H9 (cell line): ENCODE measurements at regions not wholly inside any gene's neighbourhood (a gene's known extent, or its start where the extent isn't known, plus 50 kb on each side); places are given as distances from the start of the nearest gene placed in this dataset.

Experiments used
- DNase-seq: peaks from one replicate; pipeline ENCODE4 v3.0.0-alpha.2; 2017
- H2AFZ ChIP-seq: one replicate; pipeline ENCODE4 v1.6.1; 2013; ENCODE audit warnings: mild to moderate bottlenecking, low read length, control low read depth, moderate library complexity
- H2AK5ac ChIP-seq: 2 replicates; pipeline ENCODE4 v1.6.1; 2013; ENCODE audit warnings: low read length, control low read depth, mixed read lengths; ENCODE audit not compliant: insufficient read length
- H2BK120ac ChIP-seq: one replicate; pipeline ENCODE4 v1.6.1; 2013; ENCODE audit warnings: low read depth, mild to moderate bottlenecking, low read length, control low read depth, inconsistent platforms; ENCODE audit not compliant: poor library complexity, severe bottlenecking
- H2BK12ac ChIP-seq: 2 replicates; pipeline ENCODE4 v1.6.1; 2013; ENCODE audit warnings: low read length, control low read depth, mixed read lengths, low read depth; ENCODE audit not compliant: insufficient read length
- H2BK15ac ChIP-seq: 2 replicates; pipeline ENCODE4 v1.6.1; 2013; ENCODE audit warnings: low read depth, low read length, control low read depth
- H2BK20ac ChIP-seq: one replicate; pipeline ENCODE4 v1.6.1; 2013; ENCODE audit warnings: low read depth, mild to moderate bottlenecking, low read length, control low read depth, inconsistent platforms; ENCODE audit not compliant: poor library complexity, severe bottlenecking
- H2BK5ac ChIP-seq: 2 replicates; pipeline ENCODE4 v1.6.1; 2013; ENCODE audit warnings: low read length, control low read depth, mixed read lengths; ENCODE audit not compliant: insufficient read length
- H3K14ac ChIP-seq: 2 replicates; pipeline ENCODE4 v1.6.1; 2013; ENCODE audit warnings: low read length, control low read depth; ENCODE audit not compliant: insufficient read depth
- H3K18ac ChIP-seq: 2 replicates; pipeline ENCODE4 v1.6.1; 2013; ENCODE audit warnings: low read depth, mild to moderate bottlenecking, mixed read lengths, low read length, control low read depth; ENCODE audit not compliant: insufficient read length
- H3K23ac ChIP-seq: 2 replicates; pipeline ENCODE4 v1.6.1; 2013; ENCODE audit warnings: low read length, control low read depth, mixed read lengths, low read depth; ENCODE audit not compliant: insufficient read length
- H3K23me2 ChIP-seq: 2 replicates; pipeline ENCODE4 v1.6.1; 2013; ENCODE audit warnings: low read depth, mild to moderate bottlenecking, mixed read lengths, low read length, control low read depth; ENCODE audit not compliant: insufficient read length, poor library complexity, severe bottlenecking
- H3K27ac ChIP-seq: 2 replicates; pipeline ENCODE4 v1.5.1; 2013; ENCODE audit warnings: low read length, control low read depth, mixed read lengths, low read depth; ENCODE audit not compliant: insufficient read length
- H3K27me3 ChIP-seq: 2 replicates; pipeline ENCODE4 v1.6.1; 2013; ENCODE audit warnings: low read length, control low read depth, inconsistent platforms; ENCODE audit not compliant: insufficient read depth
- H3K4ac ChIP-seq: 2 replicates; pipeline ENCODE4 v1.6.1; 2013; ENCODE audit warnings: low read depth, mild to moderate bottlenecking, control low read depth, inconsistent platforms, low read length, moderate library complexity
- H3K4me1 ChIP-seq: 2 replicates; pipeline ENCODE4 v1.6.1; 2013; ENCODE audit warnings: low read length, control low read depth, inconsistent platforms; ENCODE audit not compliant: insufficient read depth
- H3K4me2 ChIP-seq: 2 replicates; pipeline ENCODE4 v1.6.1; 2013; ENCODE audit warnings: low read length, control low read depth, mixed read lengths; ENCODE audit not compliant: insufficient read length, insufficient read depth
- H3K56ac ChIP-seq: 2 replicates; pipeline ENCODE4 v1.6.1; 2013; ENCODE audit warnings: low read depth, mild to moderate bottlenecking, mixed read lengths, low read length, control low read depth; ENCODE audit not compliant: insufficient read length
- H3K79me1 ChIP-seq: 2 replicates; pipeline ENCODE4 v1.6.1; 2013; ENCODE audit warnings: low read depth, mild to moderate bottlenecking, moderate library complexity, low read length, control low read depth, inconsistent platforms; ENCODE audit not compliant: insufficient read depth, poor library complexity, severe bottlenecking
- H3K79me2 ChIP-seq: 2 replicates; pipeline ENCODE4 v1.6.1; 2013; ENCODE audit warnings: low read length, control low read depth, inconsistent platforms; ENCODE audit not compliant: insufficient read depth
- H3K9ac ChIP-seq: 2 replicates; pipeline ENCODE4 v1.6.1; 2013; ENCODE audit warnings: low read length, control low read depth, mixed read lengths; ENCODE audit not compliant: insufficient read length; ENCODE audit errors: extremely low read depth
- H3K9me3 ChIP-seq: one replicate; pipeline ENCODE4 v1.6.1; 2013; ENCODE audit warnings: low read depth, low read length, inconsistent platforms; ENCODE audit not compliant: control insufficient read depth
- H3T11ph ChIP-seq: one replicate; pipeline ENCODE4 v1.6.1; 2013; ENCODE audit warnings: mild to moderate bottlenecking, low read length, control low read depth, inconsistent platforms
- H4K20me1 ChIP-seq: one replicate; pipeline ENCODE4 v1.6.1; 2013; ENCODE audit not compliant: control insufficient read depth, insufficient read length, insufficient read depth
- H4K5ac ChIP-seq: 2 replicates; pipeline ENCODE4 v1.6.1; 2013; ENCODE audit warnings: low read depth, mild to moderate bottlenecking, mixed read lengths, low read length, control low read depth; ENCODE audit not compliant: insufficient read length
- H4K8ac ChIP-seq: replicated peaks from 2 replicates; pipeline ENCODE4 v1.6.1; 2013; ENCODE audit warnings: low read length, control low read depth, mixed read lengths, low read depth; ENCODE audit not compliant: insufficient read length
- H4K91ac ChIP-seq: 2 replicates; pipeline ENCODE4 v1.6.1; 2013; ENCODE audit warnings: low read depth, mild to moderate bottlenecking, moderate library complexity, mixed read lengths, low read length, control low read depth; ENCODE audit not compliant: insufficient read length
- H3K27ac Mint-ChIP-seq, 3 experiments: 2 replicates in 2 of 3; 3 replicates in 1 of 3; pipeline ENCODE4 v1.8.0; 2020 to 2021; ENCODE audit warnings: mixed read lengths in 3 of 3, mild to moderate bottlenecking in 1 of 3, moderate library complexity in 1 of 3
- H3K27me3 Mint-ChIP-seq: 2 replicates; pipeline ENCODE4 v1.8.0; 2021; ENCODE audit warnings: low read depth, mild to moderate bottlenecking, moderate library complexity, mixed read lengths
- H3K36me3 Mint-ChIP-seq, 3 experiments: 2 replicates in 2 of 3; 3 replicates in 1 of 3; pipeline ENCODE4 v1.8.0; 2020 to 2021; ENCODE audit warnings: low read depth in 3 of 3, mixed read lengths in 3 of 3; ENCODE audit not compliant: insufficient read depth in 1 of 3
- H3K4me1 Mint-ChIP-seq, 2 experiments: 2 replicates each; pipeline ENCODE4 v1.8.0; 2020; ENCODE audit warnings: mixed read lengths in 2 of 2
- H3K4me3 Mint-ChIP-seq, 2 experiments: 2 replicates in 1 of 2; 3 replicates in 1 of 2; pipeline ENCODE4 v1.8.0; 2020 to 2021; ENCODE audit warnings: mild to moderate bottlenecking in 2 of 2, mixed read lengths in 2 of 2, moderate library complexity in 1 of 2
- H3K9me3 Mint-ChIP-seq, 2 experiments: 2 replicates in 1 of 2; 3 replicates in 1 of 2; pipeline ENCODE4 v1.8.0; 2020; ENCODE audit warnings: mild to moderate bottlenecking in 2 of 2, mixed read lengths in 2 of 2, moderate library complexity in 1 of 2
- CTCF ChIP-seq: fragments of 200-600 bp; sonication (generic); conservative IDR thresholded peaks from 3 replicates; pipeline ENCODE4 v1.8.0; 2021; ENCODE audit warnings: antibody characterized with exemption, mild to moderate bottlenecking
- WGBS: extraction: QIAGEN DNeasy Blood & Tissue Kit; methylation state at CpG from one replicate; pipeline ENCODE4 v1.1.7; 2013; ENCODE audit warnings: missing lambda C conversion rate, low lambda C conversion rate, mixed read lengths; ENCODE audit not compliant: insufficient read length; ENCODE audit errors: extremely low coverage; 5-methylcytosine and 5-hydroxymethylcytosine counted together

- Histone ChIP-seq H4K20me1 (no peaks in the 10 kb centered on the region), H3K18ac (no peak overlapping the region), H2AFZ (no peak overlapping the region), H4K8ac (no peak overlapping the region), H2BK12ac (no peak overlapping the region), H3K9me3 (no peaks in the 10 kb centered on the region), H3K79me1 (no peaks in the 10 kb centered on the region), H2BK5ac (no peak overlapping the region), H3K4me2 (no peak overlapping the region), H4K5ac (no peak overlapping the region), H3K79me2 (no peaks in the 10 kb centered on the region), H3K27ac (no peak overlapping the region), H3K23ac (no peak overlapping the region), H3K56ac (no peak overlapping the region), H3K4ac (no peak overlapping the region), H3K23me2 (no peaks in the 10 kb centered on the region), H2AK5ac (no peak overlapping the region), H3K14ac (no peak overlapping the region), H2BK15ac (no peak overlapping the region), H3T11ph (no peak overlapping the region), H3K27me3 (no peaks in the 10 kb centered on the region), H2BK120ac (no peak overlapping the region), H3K4me1 (no peaks in the 10 kb centered on the region), H2BK20ac (no peak overlapping the region), H3K9ac (no peak overlapping the region), H4K91ac (no peak overlapping the region)
- H3K27me3 Mint-ChIP-seq, result no peaks in the 10 kb centered on the region; the same call in 1 of the 2 replicates
- no peak for DNase-seq
- TF ChIP-seq CTCF, result no peak
- peaks cover 0 to 6% of the 10 kb centered on the region in 2 experiments; a peak in 3 of 5 replicates for H3K9me3 Mint-ChIP-seq
- no peaks in the 10 kb centered on the region for H3K36me3 Mint-ChIP-seq
- H3K4me3 Mint-ChIP-seq, result no peak overlapping the region
- peak overlapping the region in 1 of 3 experiments; percentile 24; a peak in 1 of 7 replicates for H3K27ac Mint-ChIP-seq
- no peaks in the 10 kb centered on the region for H3K4me1 Mint-ChIP-seq
- no CpG with 5 or more reads among the region's 4 CpGs for WGBS
Observed at GRCh38 chr2:14779252-14779651, 146.7 kb downstream of the LRATD1 start.
